Ascending aorta (tissue), 2 donors: ENCODE measurements at regions not wholly inside any gene's neighbourhood (a gene's known extent, or its start where the extent isn't known, plus 50 kb on each side); places are given as distances from the start of the nearest gene placed in this dataset.
"Not testable (repeated sequence)": the region's sequence is repeated elsewhere in the genome, so short reads cannot be mapped to it uniquely, and the experiment has no call there.

ENCODE experiments used
- DNase-seq, 2 donors: peaks; one replicate each; pipeline ENCODE4 v3.0.0-alpha.2; 2019; ENCODE audit warnings: low spot score in 2 of 2
- H3K27ac ChIP-seq, 2 donors: fragments of 200-600 bp; sonication (generic); one replicate each; pipeline ENCODE4 v1.5.1; 2016 to 2017; ENCODE audit warnings: mild to moderate bottlenecking in 1 of 2
- H3K27me3 ChIP-seq: fragments of 200-600 bp; sonication (generic); one replicate; pipeline ENCODE4 v1.5.1; 2017
- H3K36me3 ChIP-seq, 2 donors: fragments of 200-600 bp; sonication (generic); one replicate each; pipeline ENCODE4 v1.5.1; 2016
- H3K4me1 ChIP-seq, 2 donors: fragments of 200-600 bp; sonication (generic); one replicate each; pipeline ENCODE4 v1.5.1; 2016 to 2017; ENCODE audit warnings: mild to moderate bottlenecking in 1 of 2
- H3K4me3 ChIP-seq, 2 donors: fragments of 200-600 bp; sonication (generic); one replicate each; pipeline ENCODE4 v1.5.1; 2016 to 2017; ENCODE audit warnings: mild to moderate bottlenecking in 1 of 2
- H3K9me3 ChIP-seq, 2 donors: fragments of 200-600 bp; sonication (generic); one replicate each; pipeline ENCODE4 v1.5.1; 2016
- intact Hi-C: fragments of 100-400 bp; cut with DNase I; formaldehyde crosslinking; loops from one replicate; pipeline ENCODE4 v1.15.1; 2023
- TF ChIP-seq, protein P1 (sequence below), 3 experiments: fragments of 200-600 bp in 2 of 3; fragments of 450-650 bp in 1 of 3; sonication (generic) in 2 of 3; IDR thresholded peaks; one replicate each; pipeline ENCODE4 v1.5.1; 2016 to 2019; ENCODE audit warnings: antibody characterized with exemption in 3 of 3, mild to moderate bottlenecking in 1 of 3, moderate library complexity in 1 of 3

- no peak for DNase-seq
- Histone ChIP-seq H3K9me3 (peaks cover 0 to 11% of the 10 kb centered on the region in 2 donors), H3K27me3 (no peaks in the 10 kb centered on the region), H3K4me1 (no peaks in the 10 kb centered on the region), H3K36me3 (no peaks in the 10 kb centered on the region), H3K27ac (no peak overlapping the region), H3K4me3 (no peak overlapping the region)
- TF ChIP-seq, protein P1, sequence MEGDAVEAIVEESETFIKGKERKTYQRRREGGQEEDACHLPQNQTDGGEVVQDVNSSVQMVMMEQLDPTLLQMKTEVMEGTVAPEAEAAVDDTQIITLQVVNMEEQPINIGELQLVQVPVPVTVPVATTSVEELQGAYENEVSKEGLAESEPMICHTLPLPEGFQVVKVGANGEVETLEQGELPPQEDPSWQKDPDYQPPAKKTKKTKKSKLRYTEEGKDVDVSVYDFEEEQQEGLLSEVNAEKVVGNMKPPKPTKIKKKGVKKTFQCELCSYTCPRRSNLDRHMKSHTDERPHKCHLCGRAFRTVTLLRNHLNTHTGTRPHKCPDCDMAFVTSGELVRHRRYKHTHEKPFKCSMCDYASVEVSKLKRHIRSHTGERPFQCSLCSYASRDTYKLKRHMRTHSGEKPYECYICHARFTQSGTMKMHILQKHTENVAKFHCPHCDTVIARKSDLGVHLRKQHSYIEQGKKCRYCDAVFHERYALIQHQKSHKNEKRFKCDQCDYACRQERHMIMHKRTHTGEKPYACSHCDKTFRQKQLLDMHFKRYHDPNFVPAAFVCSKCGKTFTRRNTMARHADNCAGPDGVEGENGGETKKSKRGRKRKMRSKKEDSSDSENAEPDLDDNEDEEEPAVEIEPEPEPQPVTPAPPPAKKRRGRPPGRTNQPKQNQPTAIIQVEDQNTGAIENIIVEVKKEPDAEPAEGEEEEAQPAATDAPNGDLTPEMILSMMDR (IDR thresholded peaks at IDR 0.05) = no peak
- intact Hi-C loops = no loop called here
These were observed 70.1 kb downstream of the FBXO4 start for GRCh38 chr5:41995193-41995592.

GRCh38 chr5:42001673-42002072 lies 76.6 kb downstream of the FBXO4 start:
- no peak for DNase-seq
- H3K4me1 ChIP-seq = no peaks in the 10 kb centered on the region
- no peak overlapping the region for H3K4me3 ChIP-seq
- H3K27me3 ChIP-seq = no peaks in the 10 kb centered on the region
- no peak overlapping the region for H3K27ac ChIP-seq
- no peaks in the 10 kb centered on the region for H3K36me3 ChIP-seq
- TF ChIP-seq, protein P1 (IDR thresholded peaks at IDR 0.05) = no peak
- intact Hi-C loops = loop anchor here (10.0 kb wide), 1 partner anchor 883 kb away; no protein-coding TSS in a partner anchor
- H3K9me3 ChIP-seq = peaks cover 0 to 11% of the 10 kb centered on the region in 2 donors

DNA sequence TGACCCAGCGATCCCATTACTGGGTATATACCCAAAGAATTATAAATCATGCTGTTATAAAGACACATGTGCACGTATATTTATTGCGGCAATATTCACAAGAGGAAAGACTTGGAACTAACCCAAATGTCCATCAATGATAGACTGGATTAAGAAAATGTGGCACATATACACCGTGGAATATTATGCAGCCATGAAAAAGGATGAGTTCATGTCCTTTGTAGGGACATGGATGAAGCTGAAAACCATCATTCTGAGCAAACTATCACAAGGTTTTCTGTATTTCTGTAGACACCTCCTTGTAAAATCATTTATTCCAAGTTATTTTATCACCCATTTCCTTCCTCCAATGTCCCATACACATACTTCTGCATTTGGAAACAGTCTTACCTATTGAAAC lies 78.8 kb downstream of the FBXO4 start:
- DNase-seq, H3K27me3 ChIP-seq, H3K36me3 ChIP-seq, H3K4me1 ChIP-seq, H3K9me3 ChIP-seq, H3K4me3 ChIP-seq, H3K27ac ChIP-seq: not testable (repeated sequence)
- intact Hi-C loops = loop anchor here (10.0 kb wide), 1 partner anchor 881 kb away; no protein-coding TSS in a partner anchor

GRCh38 chr5:42005561-42006153 lies 80.6 kb downstream of the FBXO4 start:
- H3K4me3 ChIP-seq = no peak overlapping the region
- intact Hi-C loops = loop anchor here (5.0 to 10.0 kb wide), 2 partner anchors 762 to 879 kb away; no protein-coding TSS in a partner anchor
- H3K27ac ChIP-seq = no peak overlapping the region
- H3K9me3 ChIP-seq = no peaks in the 10 kb centered on the region
- no peaks in the 10 kb centered on the region for H3K4me1 ChIP-seq
- H3K36me3 ChIP-seq = no peaks in the 10 kb centered on the region
- H3K27me3 ChIP-seq = no peaks in the 10 kb centered on the region
- DNase-seq = no peak
- TF ChIP-seq, protein P1 (IDR thresholded peaks at IDR 0.05) = peak; percentile 4 to 64 (median 59)

DNA sequence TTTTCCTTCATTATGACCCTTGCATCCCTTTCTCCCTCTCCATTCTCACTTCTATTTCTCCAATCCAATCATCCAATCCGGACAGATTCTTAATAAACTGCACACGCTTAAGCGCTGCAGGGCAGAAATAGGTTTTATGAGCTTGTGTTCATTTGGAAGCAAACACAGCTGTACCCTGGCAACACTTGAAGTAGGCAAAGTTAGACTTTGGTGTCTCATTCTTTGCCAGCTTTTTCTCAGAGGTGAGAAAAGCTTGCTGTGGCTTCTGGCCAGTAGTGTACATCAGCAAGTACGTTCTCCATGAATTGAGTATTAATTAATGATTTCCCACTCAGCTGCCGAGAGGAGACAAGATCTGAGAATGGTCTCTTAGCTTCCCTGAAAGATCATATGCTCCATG lies 88.5 kb downstream of the FBXO4 start:
- Histone ChIP-seq H3K27me3 (no peaks in the 10 kb centered on the region), H3K27ac (no peak overlapping the region), H3K4me3 (no peak overlapping the region), H3K9me3 (no peaks in the 10 kb centered on the region), H3K36me3 (no peaks in the 10 kb centered on the region), H3K4me1 (peaks cover 0 to 3% of the 10 kb centered on the region in 2 donors)
- intact Hi-C loops = no loop called here
- TF ChIP-seq, protein P1 (IDR thresholded peaks at IDR 0.05) = no peak
- no peak for DNase-seq

GRCh38 chr5:42015254-42015653 lies 90.2 kb downstream of the FBXO4 start:
- Histone ChIP-seq H3K9me3 (no peaks in the 10 kb centered on the region), H3K4me1 (peaks cover 0 to 3% of the 10 kb centered on the region in 2 donors), H3K36me3 (no peaks in the 10 kb centered on the region), H3K27me3 (no peaks in the 10 kb centered on the region), H3K4me3 (no peak overlapping the region), H3K27ac (no peak overlapping the region)
- no peak for DNase-seq
- TF ChIP-seq, protein P1 (IDR thresholded peaks at IDR 0.05) = no peak
- intact Hi-C loops = no loop called here
